GM21515 (cell line): ENCODE measurements at regions not wholly inside any gene's neighbourhood (a gene's known extent, or its start where the extent isn't known, plus 50 kb on each side); places are given as distances from the start of the nearest gene placed in this dataset.

Experiments used
- ATAC-seq: cut with Tn5 transposase; IDR thresholded peaks from one replicate; pipeline ENCODE4 v1.9.1; 2021; ENCODE audit not compliant: unreplicated experiment

- no peak for ATAC-seq
Measured at GRCh38 chr1:244192325-244192724, 141.2 kb downstream of the ZBTB18 start.

GRCh38 chr1:244196571-244197285 lies 145.6 kb downstream of the ZBTB18 start:
- ATAC-seq: no peak

- no peak for ATAC-seq
Measured at GRCh38 chr1:244197851-244198375, 146.8 kb downstream of the ZBTB18 start.

- no peak for ATAC-seq
Measured at GRCh38 chr1:244199902-244200301, 148.8 kb downstream of the ZBTB18 start.

GRCh38 chr1:244200596-244200995 lies 149.5 kb downstream of the ZBTB18 start:
- ATAC-seq: no peak

GRCh38 chr1:244201750-244202149 lies 150.7 kb downstream of the ZBTB18 start:
- no peak for ATAC-seq

GRCh38 chr1:244204004-244204403 lies 152.9 kb downstream of the ZBTB18 start:
- ATAC-seq: no peak

GRCh38 chr1:244205171-244205570 lies 154.1 kb downstream of the ZBTB18 start:
- ATAC-seq: no peak

- no peak for ATAC-seq
Measured at GRCh38 chr1:244205906-244206305, 154.8 kb downstream of the ZBTB18 start.

GRCh38 chr1:244207042-244207934 lies 156.2 kb downstream of the ZBTB18 start:
- no peak for ATAC-seq

GRCh38 chr1:244207935-244208244 lies 156.8 kb downstream of the ZBTB18 start:
- no peak for ATAC-seq

- no peak for ATAC-seq
Measured at GRCh38 chr1:244209955-244210354, 158.9 kb downstream of the ZBTB18 start.

GRCh38 chr1:244210884-244211558 lies 159.9 kb downstream of the ZBTB18 start:
- no peak for ATAC-seq

- no peak for ATAC-seq
Measured at GRCh38 chr1:244211559-244211944, 160.5 kb downstream of the ZBTB18 start.

- ATAC-seq: no peak
Measured at GRCh38 chr1:244212219-244212618, 161.1 kb downstream of the ZBTB18 start.

GRCh38 chr1:244212797-244213475 lies 161.9 kb downstream of the ZBTB18 start:
- ATAC-seq: no peak

GRCh38 chr1:244214009-244214967 lies 163.2 kb downstream of the ZBTB18 start:
- ATAC-seq: no peak

GRCh38 chr1:244216836-244217235 lies 165.8 kb downstream of the ZBTB18 start:
- ATAC-seq: no peak

GRCh38 chr1:244217711-244218110 lies 166.6 kb downstream of the ZBTB18 start:
- ATAC-seq: no peak

- ATAC-seq: no peak
Measured at GRCh38 chr1:244218220-244218619, 167.1 kb downstream of the ZBTB18 start.
